GM18499 (cell line): ENCODE measurements at regions not wholly inside any gene's neighbourhood (a gene's known extent, or its start where the extent isn't known, plus 50 kb on each side); places are given as distances from the start of the nearest gene placed in this dataset.
"Not testable (repeated sequence)": the region's sequence is repeated elsewhere in the genome, so short reads cannot be mapped to it uniquely, and the experiment has no call there.

ENCODE experiments used
- ATAC-seq: cut with Tn5 transposase; IDR thresholded peaks from one replicate; pipeline ENCODE4 v1.9.1; 2021; ENCODE audit warnings: moderate number of reproducible peaks; ENCODE audit not compliant: insufficient read depth, unreplicated experiment

DNA sequence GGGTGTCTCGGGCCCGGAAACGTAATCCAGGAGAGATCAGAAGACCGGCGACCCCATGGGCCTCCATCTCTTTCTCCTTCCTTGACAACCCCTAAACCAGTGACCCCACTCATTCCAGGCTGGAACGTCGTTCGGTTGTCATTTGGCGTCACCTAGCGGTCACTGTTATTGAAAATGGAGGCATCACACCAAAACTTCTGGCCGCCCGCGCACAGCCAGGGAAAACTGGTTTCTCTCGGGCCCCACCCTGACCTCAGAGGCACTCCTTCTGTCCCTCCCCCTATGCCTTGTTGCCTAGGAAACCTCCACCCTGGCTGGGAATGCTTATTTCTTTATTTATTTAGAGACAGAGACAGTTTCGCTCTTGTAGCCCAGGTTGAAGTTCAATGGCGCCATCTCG, 2327.3 kb upstream of the TPTE start:
- peak; percentile 47 for ATAC-seq

GRCh38 chr21:8197377-8198027, 2323.9 kb upstream of the TPTE start:
- peak; percentile 45 for ATAC-seq

- ATAC-seq: not testable (repeated sequence)
These were observed 2316.1 kb upstream of the TPTE start for GRCh38 chr21:8205094-8205891.

DNA sequence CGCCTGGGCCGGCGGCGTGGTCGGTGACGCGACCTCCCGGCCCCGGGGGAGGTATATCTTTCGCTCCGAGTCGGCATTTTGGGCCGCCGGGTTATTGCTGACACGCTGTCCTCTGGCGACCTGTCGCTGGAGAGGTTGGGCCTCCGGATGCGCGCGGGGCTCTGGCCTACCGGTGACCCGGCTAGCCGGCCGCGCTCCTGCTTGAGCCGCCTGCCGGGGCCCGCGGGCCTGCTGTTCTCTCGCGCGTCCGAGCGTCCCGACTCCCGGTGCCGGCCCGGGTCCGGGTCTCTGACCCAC, 2315.5 kb upstream of the TPTE start:
- ATAC-seq: not testable (repeated sequence)

- not testable (repeated sequence) for ATAC-seq
These were observed 2308.3 kb upstream of the TPTE start for GRCh38 chr21:8212986-8213550.

- not testable (repeated sequence) for ATAC-seq
These were observed 2306.8 kb upstream of the TPTE start for GRCh38 chr21:8214539-8214938.

- not testable (repeated sequence) for ATAC-seq
These were observed 2291.8 kb upstream of the TPTE start for GRCh38 chr21:8229366-8230150.

GRCh38 chr21:8231252-8231651, 2290.1 kb upstream of the TPTE start:
- ATAC-seq: not testable (repeated sequence)

DNA sequence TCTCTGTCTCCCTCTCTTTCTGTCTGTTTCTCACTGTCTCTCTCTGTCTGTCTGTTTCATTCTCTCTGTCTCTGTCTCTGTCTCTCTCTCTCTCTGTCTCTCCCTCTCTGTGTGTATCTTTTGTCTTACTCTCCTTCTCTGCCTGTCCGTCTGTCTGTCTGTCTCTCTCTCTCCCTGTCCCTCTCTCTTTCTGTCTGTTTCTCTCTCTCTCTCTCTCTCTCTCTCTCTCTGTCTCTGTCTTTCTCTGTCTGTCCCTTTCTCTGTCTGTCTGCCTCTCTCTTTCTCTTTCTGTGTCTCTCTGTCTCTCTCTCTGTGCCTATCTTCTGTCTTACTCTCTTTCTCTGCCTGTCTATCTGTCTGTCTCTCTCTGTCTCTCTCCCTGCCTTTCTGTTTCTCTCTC, 2288.4 kb upstream of the TPTE start:
- not testable (repeated sequence) for ATAC-seq

DNA sequence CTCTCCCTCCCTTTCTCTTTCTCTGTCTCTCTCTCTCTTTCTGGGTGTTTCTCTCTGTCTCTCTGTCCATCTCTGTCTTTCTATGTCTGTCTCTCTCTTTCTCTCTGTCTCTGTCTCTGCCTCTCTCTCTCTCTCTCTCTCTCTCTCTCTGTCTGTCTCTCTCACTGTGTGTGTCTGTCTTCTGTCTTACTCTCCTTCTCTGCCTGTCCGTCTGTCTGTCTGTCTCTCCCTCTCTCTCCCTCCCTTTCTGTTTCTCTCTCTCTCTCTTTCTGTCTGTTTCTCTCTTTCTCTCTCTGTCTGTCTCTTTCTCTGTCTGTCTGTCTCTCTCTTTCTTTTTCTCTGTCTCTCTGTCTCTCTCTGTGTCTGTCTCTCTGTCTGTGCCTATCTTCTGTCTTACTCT, 2287.3 kb upstream of the TPTE start:
- ATAC-seq: not testable (repeated sequence)

GRCh38 chr21:8244723-8245641, 2276.4 kb upstream of the TPTE start:
- ATAC-seq: peak; percentile 26

DNA sequence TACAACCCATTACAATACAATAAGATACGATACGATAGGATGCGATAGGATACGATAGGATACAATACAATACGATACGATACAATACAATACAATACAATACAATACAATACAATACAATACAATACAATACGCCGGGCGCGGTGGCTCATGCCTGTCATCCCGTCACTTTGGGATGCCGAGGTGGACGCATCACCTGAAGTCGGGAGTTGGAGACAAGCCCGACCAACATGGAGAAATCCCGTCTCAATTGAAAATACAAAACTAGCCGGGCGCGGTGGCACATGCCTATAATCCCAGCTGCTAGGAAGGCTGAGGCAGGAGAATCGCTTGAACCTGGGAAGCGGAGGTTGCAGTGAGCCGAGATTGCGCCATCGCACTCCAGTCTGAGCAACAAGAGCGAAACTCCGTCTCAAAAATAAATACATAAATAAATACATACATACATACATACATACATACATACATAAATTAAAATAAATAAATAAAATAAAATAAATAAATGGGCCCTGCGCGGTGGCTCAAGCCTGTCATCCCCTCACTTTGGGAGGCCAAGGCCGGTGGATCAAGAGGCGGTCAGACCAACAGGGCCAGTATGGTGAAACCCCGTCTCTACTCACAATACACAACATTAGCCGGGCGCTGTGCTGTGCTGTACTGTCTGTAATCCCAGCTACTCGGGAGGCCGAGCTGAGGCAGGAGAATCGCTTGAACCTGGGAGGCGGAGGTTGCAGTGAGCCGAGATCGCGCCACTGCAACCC, 2275.6 kb upstream of the TPTE start:
- peak; percentile 44 for ATAC-seq

- not testable (repeated sequence) for ATAC-seq
These were observed 2269.7 kb upstream of the TPTE start for GRCh38 chr21:8251701-8252100.

GRCh38 chr21:8255094-8255493, 2266.3 kb upstream of the TPTE start:
- ATAC-seq: not testable (repeated sequence)

GRCh38 chr21:8257083-8257799, 2264.1 kb upstream of the TPTE start:
- ATAC-seq: not testable (repeated sequence)

GRCh38 chr21:8260065-8260627, 2261.2 kb upstream of the TPTE start:
- ATAC-seq: not testable (repeated sequence)
